Ureter (tissue), 1 donor: ENCODE measurements at regions not wholly inside any gene's neighbourhood (a gene's known extent, or its start where the extent isn't known, plus 50 kb on each side); places are given as distances from the start of the nearest gene placed in this dataset.

Source experiments
- DNase-seq: peaks from one replicate; pipeline ENCODE4 v3.0.0-alpha.2; 2020; ENCODE audit warnings: low spot score
- donor health status: DM: yes; HTN: yes; CAD: no.

DNA sequence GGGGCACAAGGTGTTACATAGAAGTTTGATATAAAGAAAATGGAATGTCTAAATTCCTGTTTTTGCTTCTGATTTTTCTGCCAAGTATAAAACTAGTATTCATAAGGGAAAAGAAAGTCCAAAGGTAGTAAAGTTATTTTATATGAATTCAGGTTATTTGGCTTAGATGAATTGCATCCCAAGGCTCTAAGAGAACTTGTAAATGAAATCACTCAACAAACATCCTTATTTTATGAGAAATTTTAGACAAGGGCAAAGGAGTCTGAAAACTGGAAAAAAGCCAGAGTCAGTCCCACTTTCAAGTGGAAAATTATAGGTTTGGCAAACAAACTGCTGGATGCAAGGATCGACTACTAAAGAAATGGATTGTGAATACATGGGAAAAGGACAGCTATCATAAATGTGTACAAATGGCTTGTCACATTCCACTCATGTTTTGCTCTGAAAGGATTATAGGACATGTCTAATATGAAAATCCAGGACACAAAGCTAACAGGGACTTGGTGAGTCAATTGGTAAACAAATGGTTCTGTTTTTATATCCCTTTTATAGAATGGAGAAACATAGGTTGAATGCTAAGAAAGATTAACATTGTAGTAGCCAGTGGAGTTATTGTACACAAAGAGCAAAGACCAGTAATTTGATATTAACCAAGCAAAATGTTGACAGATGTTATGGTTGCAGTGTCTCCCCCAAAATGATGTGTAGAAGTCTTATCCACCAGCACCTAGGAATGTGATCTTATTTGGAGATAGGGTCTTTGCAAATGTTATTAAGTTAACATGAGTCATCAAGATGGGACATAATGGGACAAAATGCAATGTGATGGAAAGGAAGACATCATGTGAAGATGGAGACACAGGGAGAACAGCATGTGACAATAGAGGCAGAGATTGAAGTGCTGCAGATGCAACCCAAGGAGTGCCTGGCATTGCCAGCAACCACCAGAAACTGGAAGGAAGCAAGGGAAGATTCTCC is 495.7 kb downstream of the TLE1 start:
- no peak for DNase-seq

DNA sequence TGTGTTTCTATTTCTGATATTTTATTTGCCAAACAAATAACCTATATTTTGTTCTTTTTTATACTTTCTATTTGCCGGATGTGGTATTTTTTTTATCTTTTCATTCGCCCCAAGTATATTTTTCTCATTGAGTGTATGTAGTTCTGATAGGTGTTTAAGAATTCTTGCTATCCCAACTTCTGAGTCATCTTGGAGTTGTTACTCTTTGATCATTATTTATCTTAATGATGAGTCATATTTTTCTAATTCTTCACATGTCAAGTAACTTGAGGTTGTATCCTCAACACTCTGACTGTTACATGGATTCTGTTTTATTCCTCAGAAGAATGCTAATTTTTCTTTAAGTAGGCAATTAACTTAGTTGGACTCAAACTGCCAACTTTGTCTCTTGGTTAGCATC is 498.1 kb downstream of the TLE1 start:
- no peak for DNase-seq

DNA sequence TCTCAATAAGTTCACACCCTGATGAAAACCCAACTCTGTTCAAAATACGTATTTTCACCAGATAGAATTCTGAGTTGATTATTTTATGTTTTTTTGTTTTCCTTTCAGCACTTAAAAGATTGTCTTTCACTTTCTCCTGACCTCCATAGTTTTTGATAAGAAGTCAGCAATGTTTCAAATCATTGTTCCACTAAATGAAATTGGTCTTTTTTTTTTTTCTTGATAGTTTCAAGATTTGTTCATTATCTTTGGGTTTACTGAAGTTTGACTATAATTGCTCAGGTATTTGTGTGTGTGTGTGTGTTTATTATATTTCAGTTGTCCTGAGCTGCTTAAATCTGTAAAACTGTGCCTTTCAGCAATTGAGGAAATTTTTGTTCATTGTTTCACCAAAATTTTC is 498.7 kb downstream of the TLE1 start:
- no peak for DNase-seq

DNA sequence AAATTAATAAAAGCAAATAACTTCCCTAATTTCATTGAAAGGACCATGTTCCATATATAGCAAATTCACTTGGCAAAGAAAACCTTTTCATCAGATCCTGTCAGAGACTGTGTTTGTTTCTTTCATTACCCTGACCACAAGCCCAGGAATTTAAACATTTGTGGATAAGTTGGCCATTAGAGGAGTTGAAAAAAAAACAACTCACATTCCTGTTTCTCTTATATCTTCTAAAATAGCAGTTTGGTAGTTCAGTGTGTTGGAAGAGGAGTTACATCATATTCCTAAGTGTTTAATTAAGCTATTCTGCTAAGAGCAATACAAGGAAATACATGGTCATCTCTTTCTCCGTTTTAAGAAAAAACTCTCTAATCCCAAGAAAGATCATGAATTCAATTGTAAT is 505.6 kb downstream of the TLE1 start:
- DNase-seq = no peak

DNA sequence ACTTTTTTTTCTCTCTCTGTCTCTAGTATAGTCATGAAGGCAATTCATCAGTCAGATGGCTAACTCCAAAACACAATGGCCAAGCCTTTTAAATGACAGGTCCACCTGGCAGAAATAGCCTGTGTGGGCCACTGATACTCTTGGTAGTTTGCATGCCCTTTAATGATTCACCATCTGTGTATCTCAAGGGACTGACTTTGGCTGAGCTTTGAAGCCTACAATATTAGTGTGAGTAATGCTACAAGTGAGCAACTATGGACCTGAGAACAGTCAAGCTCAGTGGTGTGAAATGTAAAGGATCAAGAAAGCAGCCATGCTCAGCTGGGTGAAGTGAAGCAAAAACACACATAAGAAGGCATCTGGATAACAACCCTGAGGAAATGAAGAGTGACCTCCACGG is 506.9 kb downstream of the TLE1 start:
- DNase-seq = no peak

DNA sequence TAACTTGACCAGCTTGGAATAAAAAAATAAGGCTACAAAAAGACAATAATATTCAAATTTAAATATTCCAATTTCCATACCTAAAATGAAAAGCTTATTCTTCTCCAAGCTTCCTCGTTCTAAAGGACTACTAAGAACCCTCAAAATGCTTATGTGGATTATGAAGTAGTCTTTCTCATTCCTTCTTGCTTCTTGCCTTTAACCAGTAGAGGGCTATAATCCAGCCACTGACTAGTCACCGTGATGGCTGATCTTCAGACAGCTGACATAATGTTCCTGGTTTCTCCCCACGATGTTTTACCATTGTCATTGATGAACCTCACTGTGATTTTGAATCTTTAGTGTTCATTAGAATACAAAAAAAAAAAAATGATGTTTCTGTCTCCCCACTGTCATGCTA is 515.3 kb downstream of the TLE1 start:
- no peak for DNase-seq

DNA sequence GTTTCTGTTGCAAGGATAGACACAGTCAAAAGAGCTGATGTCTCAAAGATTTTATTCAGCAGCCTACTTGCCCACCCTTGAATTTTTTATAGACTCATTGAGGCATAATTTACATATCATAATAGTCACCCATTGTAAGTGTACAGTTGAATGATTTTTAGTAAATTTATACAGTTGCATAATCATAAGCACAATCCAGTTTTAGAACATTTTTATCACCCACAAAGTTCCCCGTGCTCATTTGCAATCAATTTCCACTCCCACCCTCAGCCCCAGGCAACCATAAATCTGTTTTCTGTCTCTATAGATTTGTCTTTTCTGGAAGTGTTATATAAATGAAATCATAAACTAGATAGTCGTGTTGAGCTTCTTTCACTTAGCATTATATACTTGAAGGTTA is 517.7 kb downstream of the TLE1 start:
- DNase-seq = no peak

DNA sequence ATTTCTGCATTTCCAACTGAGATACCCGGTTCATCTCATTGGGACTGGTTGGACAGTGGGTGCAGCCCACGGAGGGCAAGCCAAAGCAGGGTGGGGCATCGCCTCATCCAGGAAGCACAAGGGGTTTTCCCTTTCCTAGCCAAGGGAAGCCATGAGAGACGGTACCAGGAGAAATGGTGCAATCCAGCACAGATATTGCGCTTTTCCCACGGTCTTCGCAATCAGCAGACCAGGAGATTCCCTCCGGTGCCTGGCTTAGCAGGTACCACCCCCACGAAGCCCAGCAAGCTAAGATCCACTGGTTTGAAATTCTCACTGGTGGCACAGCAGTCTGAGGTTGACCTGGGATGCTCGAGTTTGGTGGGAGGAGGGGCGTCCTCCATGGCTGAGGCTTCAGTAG is 527.0 kb downstream of the TLE1 start:
- DNase-seq = no peak

DNA sequence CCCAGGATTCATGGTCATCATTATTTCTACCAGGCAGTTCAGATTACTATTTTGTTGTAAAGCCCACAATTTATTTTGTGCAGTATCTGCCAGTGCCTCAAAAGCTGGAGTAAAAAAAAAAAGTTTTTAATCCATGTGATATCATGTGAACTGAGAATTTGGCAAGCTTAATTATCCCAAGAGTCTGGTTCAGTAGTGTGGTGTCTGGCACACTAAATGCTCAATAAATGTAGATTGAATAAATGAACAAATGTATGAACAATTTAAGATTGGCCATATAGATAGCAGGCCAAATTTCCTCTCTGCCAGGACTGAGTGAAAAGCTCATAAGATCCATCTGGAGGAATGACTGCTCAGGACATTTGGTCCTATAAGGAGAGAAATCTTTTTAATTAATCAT is 533.0 kb downstream of the TLE1 start:
- no peak for DNase-seq

DNA sequence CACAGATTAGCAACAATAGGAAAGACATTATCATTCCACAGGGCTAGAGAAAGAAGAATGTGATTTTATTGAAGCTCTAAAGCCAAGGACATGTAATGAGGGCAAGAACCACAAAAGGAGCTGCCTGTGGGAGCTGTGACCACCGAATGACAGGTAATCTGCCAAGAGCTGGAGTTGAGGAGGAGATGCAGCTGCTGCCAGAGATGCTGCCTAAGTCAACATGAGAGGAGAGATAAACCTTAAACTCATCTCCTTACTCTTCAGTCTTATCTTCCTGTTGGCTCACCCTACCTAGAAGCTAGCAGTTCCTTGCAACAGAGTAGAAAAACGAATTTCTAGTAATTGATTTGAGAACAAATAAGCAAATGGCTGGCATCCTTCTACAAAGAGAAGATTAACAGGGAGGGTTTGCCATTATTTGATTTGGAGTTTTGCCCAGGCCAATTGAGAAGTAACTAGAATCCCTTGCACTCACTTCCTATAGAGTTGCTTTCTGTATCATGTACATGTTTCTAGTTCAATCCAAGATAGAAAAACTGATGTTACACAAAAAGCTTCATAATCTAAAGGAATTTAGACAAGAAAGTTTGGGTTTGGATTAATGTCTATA is 539.2 kb downstream of the TLE1 start:
- DNase-seq = no peak

DNA sequence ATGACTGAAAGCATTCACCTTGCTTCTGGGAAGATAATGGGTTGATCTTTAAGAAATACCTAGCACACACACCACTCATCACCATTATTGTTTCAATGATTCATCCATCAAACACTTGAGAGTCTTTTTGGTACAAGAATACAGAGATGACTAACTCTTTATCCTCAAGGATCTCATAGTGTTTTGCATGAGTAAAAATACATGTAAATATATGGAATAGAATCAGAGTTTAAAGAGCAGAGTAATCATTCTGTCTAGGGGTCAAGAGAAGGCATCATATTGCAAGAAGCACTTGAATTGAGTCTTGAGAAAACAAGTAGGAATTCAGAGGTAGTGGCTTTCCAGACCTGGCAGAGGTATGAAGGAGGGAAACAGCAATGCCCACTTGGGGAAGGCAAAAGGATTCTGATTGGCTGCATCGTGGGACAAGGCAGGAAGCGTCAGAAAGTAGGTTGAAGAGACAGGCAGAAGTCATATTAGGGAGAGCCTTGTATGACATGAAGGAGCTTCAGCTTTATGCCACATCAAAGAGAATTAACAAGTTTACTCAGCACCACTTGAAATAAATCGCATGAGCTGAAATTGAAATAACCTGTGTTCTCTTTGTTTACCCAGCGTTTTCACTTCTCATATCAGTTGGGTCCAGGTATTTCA is 542.5 kb downstream of the TLE1 start:
- no peak for DNase-seq

DNA sequence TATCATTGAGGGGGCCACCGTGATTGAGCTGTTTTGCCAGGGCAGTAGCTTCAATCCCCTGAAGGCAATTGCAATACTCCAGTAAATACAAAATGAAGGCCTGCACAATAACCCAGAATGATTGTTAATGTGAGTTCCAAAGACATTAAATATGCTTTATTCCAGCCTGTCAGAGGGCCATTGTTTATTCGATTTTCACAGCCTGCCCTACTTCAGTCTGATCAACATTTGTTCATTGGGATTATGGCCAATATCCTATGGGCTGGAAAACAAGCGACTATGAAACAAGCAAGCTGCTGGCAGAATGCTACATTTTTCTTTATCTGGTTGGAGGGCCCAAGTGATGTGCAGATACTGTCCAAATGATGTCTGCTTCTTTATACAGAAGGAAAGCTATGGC is 543.1 kb downstream of the TLE1 start:
- no peak for DNase-seq

DNA sequence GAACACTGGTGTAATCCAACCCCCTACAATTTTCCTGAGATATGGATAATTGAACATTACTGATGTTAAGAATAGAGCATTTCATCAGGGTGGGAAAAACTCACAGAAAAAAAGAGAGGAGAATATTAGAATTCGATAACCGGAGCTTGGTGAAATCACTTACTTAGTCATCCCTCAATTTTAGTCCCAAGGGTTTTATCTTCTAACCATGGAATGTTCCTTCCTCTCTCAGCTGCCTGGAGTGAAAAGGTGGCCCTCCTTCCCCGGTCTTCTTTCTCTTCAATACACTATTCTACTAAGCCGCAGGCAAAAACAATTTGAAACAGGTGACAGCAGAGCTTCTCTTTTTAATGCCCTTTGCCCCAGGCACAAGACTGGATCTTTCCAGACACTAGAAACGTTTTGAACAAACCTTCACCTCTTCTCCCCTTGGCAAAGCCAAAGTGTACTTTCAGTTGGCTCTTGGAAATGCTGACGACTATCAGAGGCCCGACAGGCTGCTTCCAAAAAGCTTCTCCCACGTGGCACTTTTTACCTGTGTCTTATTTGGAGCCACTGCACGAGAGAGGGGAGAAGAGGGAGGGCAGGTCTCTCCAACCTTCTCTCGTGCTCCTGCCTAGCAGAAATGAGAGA is 543.9 kb downstream of the TLE1 start:
- DNase-seq = no peak

DNA sequence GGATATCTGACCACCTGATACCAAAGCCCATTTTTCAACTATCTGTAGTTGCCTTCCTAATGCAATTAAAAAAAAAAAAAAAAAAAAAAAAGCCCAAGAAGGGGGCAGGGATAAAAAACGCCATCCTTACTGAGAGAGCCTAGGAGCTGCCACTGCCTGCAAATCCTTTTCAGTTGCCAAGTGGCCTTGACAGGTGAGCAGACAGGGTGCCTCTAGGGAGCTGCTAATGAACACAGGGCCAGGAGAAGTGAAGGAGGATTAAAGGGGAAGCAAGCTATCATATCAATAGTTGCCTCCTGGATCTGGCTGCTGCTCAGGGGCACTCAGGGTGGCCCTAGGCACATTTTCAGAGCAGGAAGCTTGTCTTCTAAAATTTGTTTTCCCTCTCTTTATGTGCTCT is 547.4 kb downstream of the TLE1 start:
- no peak for DNase-seq

DNA sequence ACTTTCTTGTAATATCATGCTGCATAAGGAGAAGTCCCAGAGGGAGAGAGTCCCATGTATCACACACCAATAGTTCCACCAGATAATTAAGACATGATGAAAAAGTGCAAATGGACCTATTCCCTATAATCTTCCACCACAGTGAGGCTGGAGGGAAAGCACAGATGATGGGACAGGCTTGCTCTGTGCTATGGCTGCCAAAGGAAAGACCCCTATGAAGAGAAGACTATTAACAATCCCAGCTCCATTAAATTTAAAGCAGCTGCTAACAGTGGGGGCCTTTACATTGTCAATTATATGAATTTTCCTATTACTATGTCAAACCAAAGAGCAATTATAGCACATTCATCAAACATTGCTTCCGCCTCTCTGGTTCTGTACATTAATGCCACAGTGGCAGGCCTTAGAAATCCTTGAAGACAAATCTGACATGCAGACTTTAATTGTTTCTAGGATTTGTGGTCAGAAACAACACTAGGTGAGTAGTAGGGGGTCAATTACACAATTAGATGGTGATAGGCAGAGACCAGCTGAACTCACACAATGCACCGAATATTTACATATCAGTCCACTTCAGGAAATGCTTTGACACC is 551.3 kb downstream of the TLE1 start:
- no peak for DNase-seq

DNA sequence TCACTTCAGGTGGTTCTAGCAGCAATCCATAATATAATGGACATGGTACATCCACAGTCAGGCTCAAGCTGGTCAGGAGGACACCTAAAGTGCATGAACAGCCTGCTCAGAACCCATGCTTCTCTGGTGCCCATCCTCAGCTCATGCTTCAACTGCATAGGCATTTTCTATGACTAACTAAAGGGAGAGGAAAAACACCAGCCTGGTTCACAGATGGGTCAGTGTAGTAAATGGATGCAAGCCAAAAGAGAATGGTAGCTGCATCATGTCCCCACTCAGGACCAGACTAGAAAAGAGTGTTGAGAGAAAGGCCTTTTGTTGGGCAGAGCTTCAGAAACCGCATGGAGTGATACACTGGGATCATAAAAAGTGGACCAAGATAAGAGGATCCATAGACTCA is 556.6 kb downstream of the TLE1 start:
- no peak for DNase-seq

DNA sequence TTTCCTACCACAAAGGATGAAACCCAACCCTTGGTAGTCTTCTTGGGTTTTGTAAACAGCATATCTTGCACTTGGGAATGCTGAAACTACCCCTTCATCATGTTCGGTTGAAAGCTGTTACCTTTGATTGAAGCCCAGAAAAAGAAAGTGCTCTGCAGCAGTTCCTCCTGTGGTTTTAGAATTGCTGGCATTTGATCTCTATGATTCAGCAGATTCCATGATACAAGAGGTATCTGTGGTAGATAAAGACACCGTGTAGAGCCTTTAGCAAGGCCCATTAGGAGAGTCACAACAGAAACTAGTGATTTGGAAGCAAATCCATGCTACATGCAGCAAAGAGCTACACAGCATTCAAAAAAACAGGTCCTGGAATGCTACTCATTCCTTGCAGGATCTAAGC is 557.0 kb downstream of the TLE1 start:
- no peak for DNase-seq

DNA sequence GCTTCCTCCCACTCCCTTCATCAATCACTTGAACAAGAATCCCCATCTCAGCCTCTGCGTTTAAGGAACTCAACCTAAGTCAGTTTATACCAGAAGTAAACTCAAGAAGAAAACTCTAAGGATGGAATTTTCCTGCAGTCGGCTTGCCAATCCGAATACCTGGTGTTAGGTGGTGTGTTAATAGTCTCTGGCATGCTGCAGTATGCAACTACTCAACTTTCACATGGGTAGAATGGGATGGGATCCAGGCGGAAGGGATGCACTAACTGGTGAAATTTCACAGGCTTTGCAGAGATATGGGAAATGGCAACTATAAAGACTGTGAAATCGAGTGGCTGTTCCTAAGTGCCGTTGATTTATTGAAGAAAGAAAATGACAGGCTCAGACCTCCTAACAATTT is 560.6 kb downstream of the TLE1 start:
- no peak for DNase-seq

DNA sequence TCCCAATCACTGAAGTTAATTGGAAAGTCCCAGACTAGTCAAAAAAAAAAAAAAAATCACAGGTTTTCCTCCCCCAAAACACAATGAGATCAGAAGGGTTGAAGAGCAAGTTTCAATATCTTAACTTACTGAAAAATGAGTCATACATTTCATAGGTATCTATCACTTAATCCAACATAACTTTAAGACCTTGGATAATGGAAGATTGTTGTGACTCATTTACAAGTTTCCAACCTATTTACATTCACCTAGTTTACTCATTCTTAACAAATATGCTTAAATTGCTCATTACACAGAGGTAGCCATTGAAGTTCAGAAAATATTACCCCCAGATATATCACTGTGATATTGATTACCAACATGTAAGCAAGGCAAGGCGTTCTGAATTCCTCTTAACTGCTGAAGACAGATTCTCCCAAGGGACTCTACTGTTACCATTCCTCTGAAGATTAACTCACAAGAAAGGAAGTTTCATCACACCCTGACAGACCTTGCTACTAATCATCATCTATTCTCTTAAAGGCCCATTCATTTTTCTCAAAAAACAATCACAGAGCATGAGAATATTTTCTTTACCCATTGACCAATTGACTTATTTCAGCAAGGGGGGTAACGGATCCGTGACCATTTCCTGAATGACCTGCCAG is 563.8 kb downstream of the TLE1 start:
- no peak for DNase-seq

DNA sequence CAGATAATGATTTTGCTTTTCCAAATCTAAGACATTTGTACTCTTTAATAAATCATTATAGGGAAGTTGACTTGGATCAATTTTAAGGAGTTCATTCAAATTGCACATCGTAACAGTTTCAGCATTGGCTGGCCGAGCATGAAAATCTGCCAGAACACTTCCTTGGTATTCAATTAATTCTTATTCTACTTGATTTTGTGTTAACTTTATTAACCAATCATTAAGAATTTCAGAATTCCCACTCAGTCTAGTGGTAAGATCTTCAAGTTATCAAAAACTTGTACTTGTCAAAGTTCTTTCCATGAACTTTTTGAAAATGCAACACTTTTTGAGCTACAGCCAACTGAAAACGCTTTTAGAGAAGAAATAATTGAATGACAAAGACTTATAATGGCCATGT is 565.8 kb downstream of the TLE1 start:
- no peak for DNase-seq

DNA sequence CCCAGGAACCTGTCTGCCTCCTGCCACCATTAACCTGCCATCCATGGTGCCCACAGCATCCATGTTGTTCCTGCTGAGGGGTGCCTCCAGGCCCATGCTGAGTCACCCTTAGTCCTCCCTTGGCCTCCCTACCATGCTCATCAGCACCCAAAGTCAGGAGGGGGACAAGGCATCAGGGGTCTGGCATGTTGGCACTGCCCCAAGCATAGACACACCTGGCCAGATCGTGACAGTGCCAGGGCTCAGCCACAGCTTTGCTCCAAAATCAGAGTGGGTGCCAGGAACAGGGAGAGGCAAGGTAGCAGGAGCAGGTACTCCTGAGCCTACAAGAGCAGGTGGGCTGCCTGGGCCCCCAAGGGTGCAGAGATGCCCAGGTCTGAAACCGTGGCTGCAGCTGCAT is 566.6 kb downstream of the TLE1 start:
- DNase-seq = no peak

DNA sequence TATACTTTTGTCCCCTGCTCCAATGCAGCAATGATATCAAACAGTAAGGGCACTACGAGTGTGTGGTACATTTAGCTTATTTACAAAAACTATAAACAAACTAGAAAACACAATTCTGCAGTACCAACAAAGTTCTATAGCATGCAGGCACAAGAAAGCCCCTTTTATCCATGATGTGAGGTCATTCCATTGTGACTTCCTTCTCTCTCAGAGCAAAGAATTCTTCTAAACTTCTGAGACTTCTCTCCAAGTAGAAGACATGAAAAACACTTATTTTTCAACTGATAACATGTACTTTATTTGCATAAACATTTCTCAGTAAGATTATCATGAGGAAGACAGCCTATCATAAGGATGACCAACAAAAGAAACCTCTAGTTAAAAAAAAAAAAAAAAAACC is 569.8 kb downstream of the TLE1 start:
- no peak for DNase-seq
